ENCODE measurements at regions not wholly inside any gene's neighbourhood (a gene's known extent, or its start where the extent isn't known, plus 50 kb on each side); places are given as distances from the start of the nearest gene placed in this dataset.

- TF ChIP-seq CTCF (IDR thresholded peaks at IDR 0.05) = no peak
- TF ChIP-seq POLR2A (IDR thresholded peaks at IDR 0.05) = no peak
Measured at GRCh38 chr7:46126675-46127300, 205.7 kb upstream of the IGFBP3 start.
